ENCODE measurements at regions not wholly inside any gene's neighbourhood (a gene's known extent, or its start where the extent isn't known, plus 50 kb on each side); places are given as distances from the start of the nearest gene placed in this dataset.

GRCh38 chr12:93956551-93956950 is 191.8 kb upstream of the PLXNC1 start:
- TF ChIP-seq YY1 (IDR thresholded peaks at IDR 0.05; ENCODE audit: low read depth, low read length) (no peak), POLR2AphosphoS5 (IDR thresholded peaks at IDR 0.05; ENCODE audit: low read length) (no peak), USF2 (IDR thresholded peaks at IDR 0.05; ENCODE audit: borderline replicate concordance, low read depth, low read length) (no peak), RB1 (IDR thresholded peaks at IDR 0.05; ENCODE audit: borderline replicate concordance) (no peak), ASH2L (IDR thresholded peaks at IDR 0.05; ENCODE audit: borderline replicate concordance, low read depth) (no peak), NR2C1 (IDR thresholded peaks at IDR 0.05) (no peak), EGR1 (IDR thresholded peaks at IDR 0.05; ENCODE audit: borderline replicate concordance in 1 of 2, low read depth in 2 of 2, low read length in 2 of 2) (no peak)
- TF ChIP-seq, protein P1, sequence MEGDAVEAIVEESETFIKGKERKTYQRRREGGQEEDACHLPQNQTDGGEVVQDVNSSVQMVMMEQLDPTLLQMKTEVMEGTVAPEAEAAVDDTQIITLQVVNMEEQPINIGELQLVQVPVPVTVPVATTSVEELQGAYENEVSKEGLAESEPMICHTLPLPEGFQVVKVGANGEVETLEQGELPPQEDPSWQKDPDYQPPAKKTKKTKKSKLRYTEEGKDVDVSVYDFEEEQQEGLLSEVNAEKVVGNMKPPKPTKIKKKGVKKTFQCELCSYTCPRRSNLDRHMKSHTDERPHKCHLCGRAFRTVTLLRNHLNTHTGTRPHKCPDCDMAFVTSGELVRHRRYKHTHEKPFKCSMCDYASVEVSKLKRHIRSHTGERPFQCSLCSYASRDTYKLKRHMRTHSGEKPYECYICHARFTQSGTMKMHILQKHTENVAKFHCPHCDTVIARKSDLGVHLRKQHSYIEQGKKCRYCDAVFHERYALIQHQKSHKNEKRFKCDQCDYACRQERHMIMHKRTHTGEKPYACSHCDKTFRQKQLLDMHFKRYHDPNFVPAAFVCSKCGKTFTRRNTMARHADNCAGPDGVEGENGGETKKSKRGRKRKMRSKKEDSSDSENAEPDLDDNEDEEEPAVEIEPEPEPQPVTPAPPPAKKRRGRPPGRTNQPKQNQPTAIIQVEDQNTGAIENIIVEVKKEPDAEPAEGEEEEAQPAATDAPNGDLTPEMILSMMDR (IDR thresholded peaks at IDR 0.05 in 2 of 3, conservative IDR thresholded peaks at IDR 0.05 in 1 of 3; ENCODE audit: control insufficient read depth in 2 of 3, extremely low read depth in 1 of 3, insufficient read depth in 1 of 3, low read depth in 3 of 3, low read length in 3 of 3) = no peak
